Transverse colon (tissue), 3 donors: ENCODE measurements at regions not wholly inside any gene's neighbourhood (a gene's known extent, or its start where the extent isn't known, plus 50 kb on each side); places are given as distances from the start of the nearest gene placed in this dataset.

Source experiments
- POLR2A ChIP-seq: fragments of 450-650 bp; IDR thresholded peaks from one replicate; pipeline ENCODE4 v1.6.1; 2016; ENCODE audit warnings: antibody characterized with exemption, mild to moderate bottlenecking, moderate library complexity
- TF ChIP-seq, protein P1 (sequence below), 5 experiments: fragments of 200-600 bp in 3 of 5; fragments of 450-650 bp in 2 of 5; sonication (generic) in 3 of 5; IDR thresholded peaks; 1 replicate in 2 of 5; 2 replicates in 3 of 5; pipeline ENCODE4 v1.5.1; 2016 to 2017; ENCODE audit warnings: antibody characterized with exemption in 5 of 5, inconsistent platforms in 3 of 5, mild to moderate bottlenecking in 2 of 5, moderate library complexity in 1 of 5

GRCh38 chr2:172155752-172156151 lies 53.1 kb upstream of the DLX2 start:
- no peak for TF ChIP-seq POLR2A
- TF ChIP-seq, protein P1, sequence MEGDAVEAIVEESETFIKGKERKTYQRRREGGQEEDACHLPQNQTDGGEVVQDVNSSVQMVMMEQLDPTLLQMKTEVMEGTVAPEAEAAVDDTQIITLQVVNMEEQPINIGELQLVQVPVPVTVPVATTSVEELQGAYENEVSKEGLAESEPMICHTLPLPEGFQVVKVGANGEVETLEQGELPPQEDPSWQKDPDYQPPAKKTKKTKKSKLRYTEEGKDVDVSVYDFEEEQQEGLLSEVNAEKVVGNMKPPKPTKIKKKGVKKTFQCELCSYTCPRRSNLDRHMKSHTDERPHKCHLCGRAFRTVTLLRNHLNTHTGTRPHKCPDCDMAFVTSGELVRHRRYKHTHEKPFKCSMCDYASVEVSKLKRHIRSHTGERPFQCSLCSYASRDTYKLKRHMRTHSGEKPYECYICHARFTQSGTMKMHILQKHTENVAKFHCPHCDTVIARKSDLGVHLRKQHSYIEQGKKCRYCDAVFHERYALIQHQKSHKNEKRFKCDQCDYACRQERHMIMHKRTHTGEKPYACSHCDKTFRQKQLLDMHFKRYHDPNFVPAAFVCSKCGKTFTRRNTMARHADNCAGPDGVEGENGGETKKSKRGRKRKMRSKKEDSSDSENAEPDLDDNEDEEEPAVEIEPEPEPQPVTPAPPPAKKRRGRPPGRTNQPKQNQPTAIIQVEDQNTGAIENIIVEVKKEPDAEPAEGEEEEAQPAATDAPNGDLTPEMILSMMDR (IDR thresholded peaks at IDR 0.05), result no peak
